ENCODE measurements at regions not wholly inside any gene's neighbourhood (a gene's known extent, or its start where the extent isn't known, plus 50 kb on each side); places are given as distances from the start of the nearest gene placed in this dataset.
"Not testable (repeated sequence)": the region's sequence is repeated elsewhere in the genome, so short reads cannot be mapped to it uniquely, and the experiment has no call there.

GRCh38 chr7:23938215-23938614 lies 228.2 kb downstream of the STK31 start:
- DNase-seq (ENCODE audit: low read depth), result no peak

GRCh38 chr7:23938937-23939552 lies 229.0 kb downstream of the STK31 start:
- DNase-seq (ENCODE audit: low read depth), result peak; percentile 2

DNA sequence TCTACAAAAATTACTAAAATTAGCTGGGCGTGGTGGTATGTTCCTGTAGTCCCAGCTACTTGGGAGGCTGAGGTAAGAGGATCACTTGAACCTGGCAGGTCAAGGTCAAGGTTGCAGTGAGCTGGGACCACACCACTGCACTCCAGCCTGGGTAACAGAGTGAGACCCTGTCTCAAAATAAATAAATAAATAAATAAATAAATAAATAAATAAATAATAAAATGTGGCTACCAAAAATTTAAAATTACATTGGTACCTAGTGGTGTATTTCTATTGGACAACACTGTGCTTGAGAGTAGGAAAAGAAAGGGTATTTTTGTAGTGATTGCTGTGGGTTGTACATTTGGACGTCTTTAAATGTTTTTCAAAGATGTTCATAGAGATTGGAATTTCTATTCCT lies 229.7 kb downstream of the STK31 start:
- DNase-seq (ENCODE audit: low read depth), result not testable (repeated sequence)

GRCh38 chr7:23941551-23941950 lies 231.5 kb downstream of the STK31 start:
- no peak for DNase-seq (ENCODE audit: low read depth)

DNA sequence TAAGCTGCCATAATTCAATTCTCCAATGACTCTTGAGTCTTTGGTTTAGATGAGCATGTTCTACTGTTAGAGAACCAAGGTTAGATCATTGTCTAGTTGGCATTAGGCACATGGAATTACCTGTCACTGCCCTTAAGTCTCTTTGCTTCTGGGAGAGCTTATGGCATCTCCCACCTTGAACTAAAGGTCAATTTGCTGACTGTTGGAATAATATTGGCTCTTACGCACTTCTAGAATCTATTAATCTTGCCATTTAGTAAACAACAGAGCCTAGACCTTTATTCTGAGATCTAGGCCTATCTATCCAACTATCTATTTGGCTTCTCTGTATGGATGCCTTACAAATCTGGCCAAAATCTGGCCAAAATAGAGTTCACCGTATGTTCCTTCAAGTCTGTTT lies 232.0 kb downstream of the STK31 start:
- DNase-seq (ENCODE audit: low read depth), result no peak

DNA sequence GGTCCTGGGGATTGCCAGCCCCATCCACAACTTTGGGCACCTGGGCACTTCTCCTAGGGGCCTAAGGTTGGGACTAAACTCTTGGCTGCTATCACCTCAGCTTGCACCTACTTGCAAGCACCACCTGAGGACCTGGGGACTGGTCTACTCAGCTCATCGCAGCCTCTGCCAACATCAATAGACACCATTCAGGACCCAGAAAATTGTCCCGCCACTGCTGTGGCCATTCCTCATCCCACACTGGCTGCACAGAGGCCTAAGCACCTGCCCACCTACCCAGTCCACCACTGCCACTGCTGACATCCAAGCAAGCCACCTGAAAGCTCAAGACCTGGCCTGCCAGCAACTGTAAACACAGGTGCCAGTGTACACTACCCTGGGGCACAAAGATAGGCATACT lies 234.1 kb downstream of the STK31 start:
- no peak for DNase-seq (ENCODE audit: low read depth)

DNA sequence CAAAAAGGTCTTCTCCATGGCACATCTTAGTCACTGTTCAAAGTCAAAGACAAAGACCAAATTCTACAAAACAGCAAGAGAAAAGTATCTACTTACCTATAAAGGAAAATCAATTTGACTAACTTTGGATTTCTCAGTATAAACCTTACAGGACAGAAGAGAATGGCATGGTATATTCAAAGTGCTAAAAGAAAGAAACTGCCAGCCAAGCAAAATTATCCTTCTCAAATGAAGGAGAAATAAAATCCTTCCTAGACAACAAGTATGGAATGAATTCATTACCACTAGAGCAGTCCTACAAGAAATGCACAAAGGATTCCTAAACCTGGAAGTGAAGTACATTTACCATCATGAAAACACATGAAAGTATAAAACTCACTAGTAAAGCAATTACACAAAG lies 235.5 kb downstream of the STK31 start:
- DNase-seq (ENCODE audit: low read depth), result no peak

GRCh38 chr7:23955145-23955544 lies 245.1 kb downstream of the STK31 start:
- no peak for DNase-seq (ENCODE audit: low read depth)

GRCh38 chr7:23955600-23956149 lies 245.7 kb downstream of the STK31 start:
- no peak for DNase-seq (ENCODE audit: low read depth)

- DNase-seq (ENCODE audit: low read depth), result no peak
These were observed 247.0 kb downstream of the STK31 start for GRCh38 chr7:23956772-23957576.

- no peak for DNase-seq (ENCODE audit: low read depth)
These were observed 249.8 kb downstream of the STK31 start for GRCh38 chr7:23959821-23960220.

DNA sequence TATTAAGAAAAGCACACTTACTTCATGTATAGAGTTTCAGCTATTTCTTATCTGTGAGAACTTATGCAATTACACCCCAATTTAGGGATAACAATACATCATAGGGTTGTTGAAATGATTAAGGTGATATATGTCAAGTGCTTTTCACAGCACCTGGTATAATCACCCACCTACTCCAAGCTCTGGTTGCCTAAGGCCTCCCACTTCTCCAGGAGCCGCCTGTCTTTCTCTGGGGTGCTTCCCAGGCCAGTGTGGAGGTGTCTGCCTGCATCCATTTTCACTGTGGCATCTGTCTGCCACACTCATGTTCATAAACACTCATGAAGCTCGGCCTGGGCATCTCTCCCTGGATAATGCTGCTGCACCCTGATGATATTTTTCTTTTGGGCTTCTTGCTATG lies 250.3 kb downstream of the STK31 start:
- DNase-seq (ENCODE audit: low read depth), result no peak

DNA sequence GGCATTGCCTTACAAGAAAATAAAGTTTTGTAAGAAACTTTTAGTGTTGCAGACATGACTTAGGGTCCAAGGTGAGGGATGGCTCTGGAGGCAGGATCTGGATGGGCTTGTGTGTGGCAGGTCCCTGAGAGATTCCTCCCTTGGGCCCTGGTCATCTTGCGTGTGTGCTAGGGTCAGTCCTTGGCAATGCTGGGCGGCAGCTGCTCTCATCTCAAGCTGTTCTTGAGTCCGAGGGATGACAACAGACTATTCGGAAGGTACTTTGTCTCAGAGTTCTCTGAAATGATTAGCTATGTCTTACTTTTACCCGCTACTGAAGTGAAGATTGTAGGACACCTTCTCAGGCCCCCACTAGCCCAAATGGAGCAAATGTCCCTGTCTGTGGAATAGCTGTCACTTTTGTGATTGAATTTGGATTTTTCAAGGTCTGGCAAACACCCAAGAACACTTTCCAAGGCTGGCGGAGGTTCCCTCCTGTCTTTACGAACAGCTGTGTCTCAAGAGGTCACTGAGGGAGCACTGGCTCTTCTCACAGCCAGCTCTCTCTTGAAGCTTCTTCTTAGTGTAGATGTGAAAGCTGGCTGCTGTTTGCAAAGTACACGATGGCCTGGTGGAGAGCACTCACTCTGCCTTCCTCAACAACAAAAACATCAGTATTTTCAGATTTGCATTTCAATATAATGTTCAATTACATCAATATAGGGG lies 253.6 kb downstream of the STK31 start:
- no peak for DNase-seq (ENCODE audit: low read depth)

DNA sequence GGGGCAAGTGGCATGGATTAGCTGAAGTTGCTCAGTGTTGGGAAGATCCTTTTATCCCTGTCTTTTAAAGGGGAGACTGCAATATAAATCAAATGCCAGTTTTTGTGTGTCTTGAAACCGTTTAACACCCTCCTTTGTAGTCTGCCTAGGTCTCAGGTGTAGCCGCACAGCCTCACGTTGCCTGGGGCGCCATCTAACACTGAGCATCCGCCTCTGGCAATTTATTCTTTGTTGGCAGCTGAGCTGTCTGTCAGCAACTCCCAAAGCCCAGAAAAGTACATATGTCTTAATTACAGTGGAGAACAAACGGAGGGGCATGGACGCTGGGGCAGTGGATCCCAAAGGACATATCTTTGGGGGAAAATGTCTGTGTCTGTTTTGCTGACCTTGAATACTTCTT lies 254.7 kb downstream of the STK31 start:
- no peak for DNase-seq (ENCODE audit: low read depth)

DNA sequence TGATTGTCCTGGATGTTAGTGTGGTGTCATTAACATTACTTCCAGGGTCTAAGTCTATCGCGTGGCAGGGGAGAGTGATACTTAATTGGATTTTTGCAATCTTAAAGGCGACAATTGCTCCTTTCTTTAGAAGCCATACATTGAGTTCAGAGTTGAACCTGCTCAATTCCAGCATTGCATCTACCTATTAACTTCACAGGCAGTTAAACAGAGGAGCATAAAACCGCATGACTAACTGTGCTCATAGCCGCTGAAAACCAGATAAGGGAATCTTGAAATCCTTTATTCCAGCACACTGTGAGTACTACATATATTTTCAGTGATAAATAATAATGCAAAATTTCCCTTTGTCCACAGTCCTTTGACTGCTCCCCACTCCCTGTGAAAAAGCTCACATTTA lies 255.3 kb downstream of the STK31 start:
- no peak for DNase-seq (ENCODE audit: low read depth)

GRCh38 chr7:23966941-23967340 lies 256.9 kb downstream of the STK31 start:
- DNase-seq (ENCODE audit: low read depth), result no peak

GRCh38 chr7:23967949-23968599 lies 258.1 kb downstream of the STK31 start:
- no peak for DNase-seq (ENCODE audit: low read depth)

DNA sequence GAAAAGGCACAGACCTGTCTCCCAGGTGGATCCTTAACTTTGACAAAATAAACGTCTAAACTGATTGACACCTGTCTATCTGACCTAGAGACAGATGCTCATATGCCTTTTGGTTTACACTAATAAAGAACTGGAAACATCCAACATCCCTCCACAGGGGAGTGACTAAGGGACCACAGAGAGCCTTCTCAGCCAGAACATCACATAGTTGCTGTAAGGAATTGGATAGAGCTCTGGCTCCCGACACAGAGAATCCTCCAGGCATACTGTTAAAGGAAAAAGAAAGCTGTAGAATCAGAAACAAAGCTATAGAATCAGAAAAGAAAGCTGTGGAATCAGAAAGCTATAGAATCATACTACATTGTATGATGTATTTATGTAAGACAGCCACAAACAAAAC lies 258.8 kb downstream of the STK31 start:
- DNase-seq (ENCODE audit: low read depth), result no peak

DNA sequence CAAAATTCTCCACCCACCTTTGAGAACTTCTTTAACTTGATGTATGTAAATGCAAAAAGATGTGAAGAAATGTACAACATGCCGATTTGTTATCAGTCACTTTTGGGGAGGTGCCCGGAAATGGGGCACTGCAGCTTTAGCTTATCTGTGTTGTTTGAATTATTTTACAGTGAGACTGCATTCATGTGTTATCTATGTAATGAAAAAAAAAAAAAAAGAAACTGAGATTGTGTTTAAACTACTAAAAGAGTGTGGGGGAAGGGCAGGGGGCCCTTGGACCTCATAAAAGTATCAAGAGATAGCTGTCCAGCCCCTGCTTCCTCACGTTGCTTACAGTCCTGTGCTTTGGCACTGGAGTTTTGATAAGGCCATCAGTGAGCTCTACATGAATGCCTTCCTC lies 259.4 kb downstream of the STK31 start:
- DNase-seq (ENCODE audit: low read depth), result no peak

- no peak for DNase-seq (ENCODE audit: low read depth)
These were observed 260.2 kb downstream of the STK31 start for GRCh38 chr7:23970193-23970592.

- no peak for DNase-seq (ENCODE audit: low read depth)
These were observed 261.0 kb downstream of the STK31 start for GRCh38 chr7:23971031-23971430.

DNA sequence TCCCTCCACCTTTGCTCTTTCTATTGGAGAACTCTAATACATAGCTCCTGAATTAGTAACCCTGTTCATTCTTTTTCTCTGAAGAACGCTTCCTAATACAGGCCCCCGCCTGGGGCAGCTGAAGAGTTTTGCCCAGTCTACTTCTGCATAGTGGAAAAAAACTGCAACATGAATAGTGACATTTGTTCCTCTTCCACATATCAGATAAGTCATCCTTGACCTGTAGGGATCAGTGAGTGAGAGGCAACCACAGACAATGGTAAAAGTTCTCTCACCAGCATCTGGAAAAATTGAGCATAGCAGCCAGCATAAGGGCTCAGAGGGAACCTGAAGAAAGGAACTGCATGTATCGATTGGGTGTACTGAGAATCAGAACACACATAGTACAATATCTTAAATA lies 262.0 kb downstream of the STK31 start:
- DNase-seq (ENCODE audit: low read depth), result no peak

Data from activated T-cell treated with anti-CD3 and anti-CD28 coated beads for 48 hours (primary cell).